GM12878 (cell line): ENCODE measurements at regions not wholly inside any gene's neighbourhood (a gene's known extent, or its start where the extent isn't known, plus 50 kb on each side); places are given as distances from the start of the nearest gene placed in this dataset.

Experiments
- CBX3 ChIP-seq: fragments of 200-600 bp; sonication (generic); IDR thresholded peaks from 2 replicates; pipeline ENCODE4 v1.6.1; 2016; ENCODE audit warnings: low read depth, borderline replicate concordance
- DPF2 ChIP-seq: fragments of 450-650 bp; IDR thresholded peaks from 2 replicates; pipeline ENCODE4 v1.6.1; 2017; ENCODE audit warnings: mild to moderate bottlenecking
- EP300 ChIP-seq, 2 experiments: fragments of 150-350 bp in 1 of 2; IDR thresholded peaks; 2 replicates each; pipeline ENCODE4 v1.6.1; 2011 to 2012; ENCODE audit warnings: low read depth in 2 of 2, low read length in 2 of 2, borderline replicate concordance in 1 of 2, improper control_type of control experiment in 1 of 2, inconsistent platforms in 1 of 2; ENCODE audit not compliant: control insufficient read depth in 1 of 2
- GABPA ChIP-seq: IDR thresholded peaks from 2 replicates; pipeline ENCODE4 v1.6.1; 2014; ENCODE audit warnings: antibody characterized with exemption, low read depth, mild to moderate bottlenecking, inconsistent platforms
- KDM1A ChIP-seq: fragments of 200-600 bp; sonication (generic); IDR thresholded peaks from 2 replicates; pipeline ENCODE4 v1.6.1; 2016; ENCODE audit warnings: borderline replicate concordance
- MEF2A ChIP-seq: IDR thresholded peaks from 2 replicates; pipeline ENCODE4 v1.6.1; 2011; ENCODE audit warnings: low read depth, mild to moderate bottlenecking, low read length, moderate library complexity; ENCODE audit not compliant: insufficient read depth
- RBBP5 ChIP-seq: fragments of 200-600 bp; sonication (generic); conservative IDR thresholded peaks from 2 replicates; pipeline ENCODE4 v1.6.1; 2016
- SREBF2 ChIP-seq: IDR thresholded peaks from 2 replicates; pipeline ENCODE4 v1.6.1; 2012; ENCODE audit warnings: mild to moderate bottlenecking, low read length
- SUZ12 ChIP-seq: fragments of 200-600 bp; sonication (generic); IDR thresholded peaks from one replicate; pipeline ENCODE4 v1.6.1; 2018; ENCODE audit warnings: antibody characterized with exemption, mild to moderate bottlenecking; ENCODE audit not compliant: unreplicated experiment
- TF ChIP-seq, protein P1 (sequence below): IDR thresholded peaks from 2 replicates; pipeline ENCODE4 v1.6.1; 2012; ENCODE audit warnings: low read length, inconsistent platforms
- TF ChIP-seq, protein P2 (sequence below): fragments of 150-350 bp; IDR thresholded peaks from 2 replicates; pipeline ENCODE4 v1.6.1; 2014; ENCODE audit warnings: mild to moderate bottlenecking, low read depth, low read length
- TF ChIP-seq, protein P3 (sequence below): fragments of 450-650 bp; formaldehyde crosslinking; IDR thresholded peaks from 2 replicates; pipeline ENCODE4 v1.4.0; 2020; ENCODE audit warnings: mild to moderate bottlenecking, moderate library complexity
- TF ChIP-seq, protein P4 (sequence below): fragments of 450-650 bp; IDR thresholded peaks from 2 replicates; pipeline ENCODE4 v1.6.1; 2017; ENCODE audit warnings: mild to moderate bottlenecking
- TF ChIP-seq, protein P5 (sequence below): IDR thresholded peaks from 2 replicates; pipeline ENCODE4 v1.6.1; 2011; ENCODE audit warnings: borderline replicate concordance, low read depth, mild to moderate bottlenecking, moderate library complexity, low read length; ENCODE audit not compliant: insufficient read depth, poor library complexity, severe bottlenecking

DNA sequence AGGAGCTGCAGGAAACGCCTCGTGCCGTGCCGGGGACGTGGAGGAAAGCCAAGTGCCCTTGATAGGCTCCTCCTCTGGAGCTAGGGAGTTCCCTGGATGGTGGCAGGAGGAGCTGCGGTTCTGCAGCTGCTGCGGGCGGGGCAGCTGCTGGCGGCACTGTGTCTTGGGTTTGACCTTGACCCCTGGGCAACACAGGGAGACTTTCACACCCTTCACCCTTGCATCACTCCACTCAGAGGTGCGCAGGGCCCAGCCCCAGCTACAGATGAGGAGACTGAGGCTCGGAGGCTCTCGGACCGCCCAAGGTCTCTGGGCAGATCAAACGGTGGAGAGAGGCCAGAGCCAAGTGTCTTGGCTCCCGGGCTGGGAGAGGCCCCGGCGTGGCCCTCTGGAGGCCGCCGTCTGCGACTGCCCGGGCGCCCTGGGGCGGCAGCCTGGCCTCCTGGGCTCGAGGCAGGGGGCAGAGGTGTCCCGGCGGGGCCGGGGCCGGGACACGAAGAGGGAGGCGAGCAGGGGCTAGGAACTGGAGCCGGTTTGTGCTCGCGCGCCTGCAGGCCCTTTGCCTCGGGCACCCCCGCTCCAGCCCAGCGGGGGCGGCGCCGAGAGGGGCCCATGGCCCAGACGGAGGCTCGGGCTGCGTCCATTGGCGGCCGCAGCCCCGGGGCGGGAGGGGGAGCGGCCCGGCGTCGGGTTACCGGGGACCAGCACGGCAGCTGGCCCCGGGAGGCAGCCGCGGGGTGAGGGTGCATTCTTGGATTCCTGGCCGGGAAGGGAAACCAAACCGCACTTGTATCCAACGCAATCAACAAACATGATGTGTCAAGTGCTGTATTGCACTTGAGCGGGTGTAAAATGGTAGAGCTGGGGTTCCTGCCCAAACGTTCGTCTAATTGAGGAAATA lies 129.6 kb upstream of the SLC1A4 start (continued):
- TF ChIP-seq DPF2 (peak; percentile 34; the same call in 1 of the 2 replicates), GABPA (no peak), CBX3 (no peak), SUZ12 (no peak), SREBF2 (no peak), MEF2A (no peak), KDM1A (no peak), RBBP5 (no peak), EP300 (IDR thresholded peaks at IDR 0.05; ENCODE audit: borderline replicate concordance in 1 of 2, control insufficient read depth in 1 of 2, low read depth in 2 of 2, low read length in 2 of 2) (no peak)
- TF ChIP-seq, protein P1, sequence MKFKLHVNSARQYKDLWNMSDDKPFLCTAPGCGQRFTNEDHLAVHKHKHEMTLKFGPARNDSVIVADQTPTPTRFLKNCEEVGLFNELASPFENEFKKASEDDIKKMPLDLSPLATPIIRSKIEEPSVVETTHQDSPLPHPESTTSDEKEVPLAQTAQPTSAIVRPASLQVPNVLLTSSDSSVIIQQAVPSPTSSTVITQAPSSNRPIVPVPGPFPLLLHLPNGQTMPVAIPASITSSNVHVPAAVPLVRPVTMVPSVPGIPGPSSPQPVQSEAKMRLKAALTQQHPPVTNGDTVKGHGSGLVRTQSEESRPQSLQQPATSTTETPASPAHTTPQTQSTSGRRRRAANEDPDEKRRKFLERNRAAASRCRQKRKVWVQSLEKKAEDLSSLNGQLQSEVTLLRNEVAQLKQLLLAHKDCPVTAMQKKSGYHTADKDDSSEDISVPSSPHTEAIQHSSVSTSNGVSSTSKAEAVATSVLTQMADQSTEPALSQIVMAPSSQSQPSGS = no peak
- TF ChIP-seq, protein P2, sequence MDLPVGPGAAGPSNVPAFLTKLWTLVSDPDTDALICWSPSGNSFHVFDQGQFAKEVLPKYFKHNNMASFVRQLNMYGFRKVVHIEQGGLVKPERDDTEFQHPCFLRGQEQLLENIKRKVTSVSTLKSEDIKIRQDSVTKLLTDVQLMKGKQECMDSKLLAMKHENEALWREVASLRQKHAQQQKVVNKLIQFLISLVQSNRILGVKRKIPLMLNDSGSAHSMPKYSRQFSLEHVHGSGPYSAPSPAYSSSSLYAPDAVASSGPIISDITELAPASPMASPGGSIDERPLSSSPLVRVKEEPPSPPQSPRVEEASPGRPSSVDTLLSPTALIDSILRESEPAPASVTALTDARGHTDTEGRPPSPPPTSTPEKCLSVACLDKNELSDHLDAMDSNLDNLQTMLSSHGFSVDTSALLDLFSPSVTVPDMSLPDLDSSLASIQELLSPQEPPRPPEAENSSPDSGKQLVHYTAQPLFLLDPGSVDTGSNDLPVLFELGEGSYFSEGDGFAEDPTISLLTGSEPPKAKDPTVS = no peak
- TF ChIP-seq, protein P3, sequence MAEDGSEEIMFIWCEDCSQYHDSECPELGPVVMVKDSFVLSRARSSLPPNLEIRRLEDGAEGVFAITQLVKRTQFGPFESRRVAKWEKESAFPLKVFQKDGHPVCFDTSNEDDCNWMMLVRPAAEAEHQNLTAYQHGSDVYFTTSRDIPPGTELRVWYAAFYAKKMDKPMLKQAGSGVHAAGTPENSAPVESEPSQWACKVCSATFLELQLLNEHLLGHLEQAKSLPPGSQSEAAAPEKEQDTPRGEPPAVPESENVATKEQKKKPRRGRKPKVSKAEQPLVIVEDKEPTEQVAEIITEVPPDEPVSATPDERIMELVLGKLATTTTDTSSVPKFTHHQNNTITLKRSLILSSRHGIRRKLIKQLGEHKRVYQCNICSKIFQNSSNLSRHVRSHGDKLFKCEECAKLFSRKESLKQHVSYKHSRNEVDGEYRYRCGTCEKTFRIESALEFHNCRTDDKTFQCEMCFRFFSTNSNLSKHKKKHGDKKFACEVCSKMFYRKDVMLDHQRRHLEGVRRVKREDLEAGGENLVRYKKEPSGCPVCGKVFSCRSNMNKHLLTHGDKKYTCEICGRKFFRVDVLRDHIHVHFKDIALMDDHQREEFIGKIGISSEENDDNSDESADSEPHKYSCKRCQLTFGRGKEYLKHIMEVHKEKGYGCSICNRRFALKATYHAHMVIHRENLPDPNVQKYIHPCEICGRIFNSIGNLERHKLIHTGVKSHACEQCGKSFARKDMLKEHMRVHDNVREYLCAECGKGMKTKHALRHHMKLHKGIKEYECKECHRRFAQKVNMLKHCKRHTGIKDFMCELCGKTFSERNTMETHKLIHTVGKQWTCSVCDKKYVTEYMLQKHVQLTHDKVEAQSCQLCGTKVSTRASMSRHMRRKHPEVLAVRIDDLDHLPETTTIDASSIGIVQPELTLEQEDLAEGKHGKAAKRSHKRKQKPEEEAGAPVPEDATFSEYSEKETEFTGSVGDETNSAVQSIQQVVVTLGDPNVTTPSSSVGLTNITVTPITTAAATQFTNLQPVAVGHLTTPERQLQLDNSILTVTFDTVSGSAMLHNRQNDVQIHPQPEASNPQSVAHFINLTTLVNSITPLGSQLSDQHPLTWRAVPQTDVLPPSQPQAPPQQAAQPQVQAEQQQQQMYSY (CRISPR knock-in tag) = no peak
- TF ChIP-seq, protein P4, sequence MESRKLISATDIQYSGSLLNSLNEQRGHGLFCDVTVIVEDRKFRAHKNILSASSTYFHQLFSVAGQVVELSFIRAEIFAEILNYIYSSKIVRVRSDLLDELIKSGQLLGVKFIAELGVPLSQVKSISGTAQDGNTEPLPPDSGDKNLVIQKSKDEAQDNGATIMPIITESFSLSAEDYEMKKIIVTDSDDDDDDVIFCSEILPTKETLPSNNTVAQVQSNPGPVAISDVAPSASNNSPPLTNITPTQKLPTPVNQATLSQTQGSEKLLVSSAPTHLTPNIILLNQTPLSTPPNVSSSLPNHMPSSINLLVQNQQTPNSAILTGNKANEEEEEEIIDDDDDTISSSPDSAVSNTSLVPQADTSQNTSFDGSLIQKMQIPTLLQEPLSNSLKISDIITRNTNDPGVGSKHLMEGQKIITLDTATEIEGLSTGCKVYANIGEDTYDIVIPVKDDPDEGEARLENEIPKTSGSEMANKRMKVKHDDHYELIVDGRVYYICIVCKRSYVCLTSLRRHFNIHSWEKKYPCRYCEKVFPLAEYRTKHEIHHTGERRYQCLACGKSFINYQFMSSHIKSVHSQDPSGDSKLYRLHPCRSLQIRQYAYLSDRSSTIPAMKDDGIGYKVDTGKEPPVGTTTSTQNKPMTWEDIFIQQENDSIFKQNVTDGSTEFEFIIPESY = no peak
- TF ChIP-seq, protein P5, sequence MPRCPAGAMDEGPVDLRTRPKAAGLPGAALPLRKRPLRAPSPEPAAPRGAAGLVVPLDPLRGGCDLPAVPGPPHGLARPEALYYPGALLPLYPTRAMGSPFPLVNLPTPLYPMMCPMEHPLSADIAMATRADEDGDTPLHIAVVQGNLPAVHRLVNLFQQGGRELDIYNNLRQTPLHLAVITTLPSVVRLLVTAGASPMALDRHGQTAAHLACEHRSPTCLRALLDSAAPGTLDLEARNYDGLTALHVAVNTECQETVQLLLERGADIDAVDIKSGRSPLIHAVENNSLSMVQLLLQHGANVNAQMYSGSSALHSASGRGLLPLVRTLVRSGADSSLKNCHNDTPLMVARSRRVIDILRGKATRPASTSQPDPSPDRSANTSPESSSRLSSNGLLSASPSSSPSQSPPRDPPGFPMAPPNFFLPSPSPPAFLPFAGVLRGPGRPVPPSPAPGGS = no peak
